ENCODE measurements at regions not wholly inside any gene's neighbourhood (a gene's known extent, or its start where the extent isn't known, plus 50 kb on each side); places are given as distances from the start of the nearest gene placed in this dataset.

DNA sequence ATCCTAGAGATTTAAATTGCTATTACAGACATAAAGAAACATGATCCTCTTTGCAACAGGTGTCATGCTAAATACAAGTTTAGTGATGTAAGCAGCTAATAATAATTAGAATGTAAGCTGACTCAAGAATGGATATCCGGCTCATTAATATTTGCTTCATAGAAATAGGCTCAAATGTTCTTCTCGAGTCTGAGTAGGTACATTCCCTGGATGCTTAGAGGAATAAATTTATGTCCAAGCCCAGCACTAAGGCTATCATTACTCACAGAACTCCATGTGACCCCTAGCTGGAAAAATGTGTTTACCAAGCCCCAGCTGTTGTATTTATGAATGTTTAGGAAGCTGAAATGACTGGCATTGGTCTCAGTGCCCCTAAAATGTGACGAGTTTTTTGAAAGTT, 87.6 kb upstream of the TSPAN7 start:
- no peak for FAIRE-seq

DNA sequence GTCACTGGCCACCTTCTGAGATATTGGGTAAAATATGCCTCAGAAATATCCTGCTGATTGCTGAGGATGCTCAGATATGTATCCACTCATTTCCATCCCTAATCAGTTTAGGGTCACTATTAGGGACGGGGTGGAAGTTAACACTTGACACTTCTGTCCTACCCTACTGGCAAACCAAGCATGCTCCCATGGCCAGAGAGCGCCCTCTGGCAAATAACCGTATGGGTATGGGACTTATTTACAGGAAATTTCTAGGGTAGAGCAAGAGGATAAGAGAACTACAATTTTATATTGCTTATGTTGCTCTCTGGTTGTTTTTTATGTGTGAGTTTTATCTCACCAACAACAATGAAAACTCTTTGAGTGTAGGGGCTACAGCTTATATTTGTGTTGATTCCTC, 86.8 kb upstream of the TSPAN7 start:
- Histone ChIP-seq H3K4me2 (no peak overlapping the region), H3K4me1 (no peaks in the 10 kb centered on the region), H3K9me3 (no peaks in the 10 kb centered on the region), H3K27ac (no peak overlapping the region), H3K4me3 (no peak overlapping the region)
- no peak for ATAC-seq
- 0% methylated on average over 3 of the region's 3 CpGs for WGBS (ENCODE audit: missing lambda C conversion rate)
- ChIA-PET POLR2A (no interaction called here), CTCF (no interaction called here)
- FAIRE-seq: no peak
- DNase-seq (ENCODE audit: low read depth in 1 of 2, low spot score in 1 of 2): no peak
- no peak for TF ChIP-seq ZC3H11A (IDR thresholded peaks at IDR 0.05)
- TF ChIP-seq RFX5 (IDR thresholded peaks at IDR 0.05): no peak
- TF ChIP-seq NFE2L2 (conservative IDR thresholded peaks at IDR 0.05; ENCODE audit: low read length): no peak
- TF ChIP-seq, protein P1, sequence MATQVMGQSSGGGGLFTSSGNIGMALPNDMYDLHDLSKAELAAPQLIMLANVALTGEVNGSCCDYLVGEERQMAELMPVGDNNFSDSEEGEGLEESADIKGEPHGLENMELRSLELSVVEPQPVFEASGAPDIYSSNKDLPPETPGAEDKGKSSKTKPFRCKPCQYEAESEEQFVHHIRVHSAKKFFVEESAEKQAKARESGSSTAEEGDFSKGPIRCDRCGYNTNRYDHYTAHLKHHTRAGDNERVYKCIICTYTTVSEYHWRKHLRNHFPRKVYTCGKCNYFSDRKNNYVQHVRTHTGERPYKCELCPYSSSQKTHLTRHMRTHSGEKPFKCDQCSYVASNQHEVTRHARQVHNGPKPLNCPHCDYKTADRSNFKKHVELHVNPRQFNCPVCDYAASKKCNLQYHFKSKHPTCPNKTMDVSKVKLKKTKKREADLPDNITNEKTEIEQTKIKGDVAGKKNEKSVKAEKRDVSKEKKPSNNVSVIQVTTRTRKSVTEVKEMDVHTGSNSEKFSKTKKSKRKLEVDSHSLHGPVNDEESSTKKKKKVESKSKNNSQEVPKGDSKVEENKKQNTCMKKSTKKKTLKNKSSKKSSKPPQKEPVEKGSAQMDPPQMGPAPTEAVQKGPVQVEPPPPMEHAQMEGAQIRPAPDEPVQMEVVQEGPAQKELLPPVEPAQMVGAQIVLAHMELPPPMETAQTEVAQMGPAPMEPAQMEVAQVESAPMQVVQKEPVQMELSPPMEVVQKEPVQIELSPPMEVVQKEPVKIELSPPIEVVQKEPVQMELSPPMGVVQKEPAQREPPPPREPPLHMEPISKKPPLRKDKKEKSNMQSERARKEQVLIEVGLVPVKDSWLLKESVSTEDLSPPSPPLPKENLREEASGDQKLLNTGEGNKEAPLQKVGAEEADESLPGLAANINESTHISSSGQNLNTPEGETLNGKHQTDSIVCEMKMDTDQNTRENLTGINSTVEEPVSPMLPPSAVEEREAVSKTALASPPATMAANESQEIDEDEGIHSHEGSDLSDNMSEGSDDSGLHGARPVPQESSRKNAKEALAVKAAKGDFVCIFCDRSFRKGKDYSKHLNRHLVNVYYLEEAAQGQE (IDR thresholded peaks at IDR 0.05): no peak
- no peak for TF ChIP-seq FOSB (CRISPR knock-in tag; IDR thresholded peaks at IDR 0.05)
- no peak for TF ChIP-seq JUNB (IDR thresholded peaks at IDR 0.05)
- TF ChIP-seq KDM1A (IDR thresholded peaks at IDR 0.05; ENCODE audit: low read depth): no peak
- TF ChIP-seq, protein P2, sequence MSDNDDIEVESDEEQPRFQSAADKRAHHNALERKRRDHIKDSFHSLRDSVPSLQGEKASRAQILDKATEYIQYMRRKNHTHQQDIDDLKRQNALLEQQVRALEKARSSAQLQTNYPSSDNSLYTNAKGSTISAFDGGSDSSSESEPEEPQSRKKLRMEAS (IDR thresholded peaks at IDR 0.05): no peak
- TF ChIP-seq NPAS2 (CRISPR knock-in tag; IDR thresholded peaks at IDR 0.05; ENCODE audit: borderline replicate concordance): no peak
- no peak for TF ChIP-seq ZSCAN20 (CRISPR knock-in tag; IDR thresholded peaks at IDR 0.05)

More for the DNA sequence above, 87.6 kb upstream of the TSPAN7 start:
- DNase-seq (ENCODE audit: low read depth in 1 of 2, low spot score in 1 of 2) (no peak), ATAC-seq (no peak)
- no peak overlapping the region for H3K4me3 ChIP-seq
- H3K27ac ChIP-seq: no peak overlapping the region
- H3K4me1 ChIP-seq: no peaks in the 10 kb centered on the region
- WGBS (ENCODE audit: missing lambda C conversion rate): 27% methylated on average over 3 of the region's 3 CpGs
- H3K9me3 ChIP-seq: no peaks in the 10 kb centered on the region
- no peak for TF ChIP-seq EHMT2 (IDR thresholded peaks at IDR 0.05; ENCODE audit: low read depth)
- TF ChIP-seq, protein P3, sequence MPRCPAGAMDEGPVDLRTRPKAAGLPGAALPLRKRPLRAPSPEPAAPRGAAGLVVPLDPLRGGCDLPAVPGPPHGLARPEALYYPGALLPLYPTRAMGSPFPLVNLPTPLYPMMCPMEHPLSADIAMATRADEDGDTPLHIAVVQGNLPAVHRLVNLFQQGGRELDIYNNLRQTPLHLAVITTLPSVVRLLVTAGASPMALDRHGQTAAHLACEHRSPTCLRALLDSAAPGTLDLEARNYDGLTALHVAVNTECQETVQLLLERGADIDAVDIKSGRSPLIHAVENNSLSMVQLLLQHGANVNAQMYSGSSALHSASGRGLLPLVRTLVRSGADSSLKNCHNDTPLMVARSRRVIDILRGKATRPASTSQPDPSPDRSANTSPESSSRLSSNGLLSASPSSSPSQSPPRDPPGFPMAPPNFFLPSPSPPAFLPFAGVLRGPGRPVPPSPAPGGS (IDR thresholded peaks at IDR 0.05): no peak
- no peak for TF ChIP-seq POLR2A (IDR thresholded peaks at IDR 0.05; ENCODE audit: low read length)
- no peak for TF ChIP-seq MAFK (IDR thresholded peaks at IDR 0.05; ENCODE audit: partially characterized antibody)
- TF ChIP-seq, protein P4, sequence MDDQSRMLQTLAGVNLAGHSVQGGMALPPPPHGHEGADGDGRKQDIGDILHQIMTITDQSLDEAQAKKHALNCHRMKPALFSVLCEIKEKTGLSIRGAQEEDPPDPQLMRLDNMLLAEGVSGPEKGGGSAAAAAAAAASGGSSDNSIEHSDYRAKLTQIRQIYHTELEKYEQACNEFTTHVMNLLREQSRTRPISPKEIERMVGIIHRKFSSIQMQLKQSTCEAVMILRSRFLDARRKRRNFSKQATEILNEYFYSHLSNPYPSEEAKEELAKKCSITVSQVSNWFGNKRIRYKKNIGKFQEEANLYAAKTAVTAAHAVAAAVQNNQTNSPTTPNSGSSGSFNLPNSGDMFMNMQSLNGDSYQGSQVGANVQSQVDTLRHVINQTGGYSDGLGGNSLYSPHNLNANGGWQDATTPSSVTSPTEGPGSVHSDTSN (IDR thresholded peaks at IDR 0.05): no peak
- no peak for TF ChIP-seq NFE2L2 (conservative IDR thresholded peaks at IDR 0.05; ENCODE audit: low read length)
- no peak for TF ChIP-seq ZC3H11A (IDR thresholded peaks at IDR 0.05)
- TF ChIP-seq, protein P5, sequence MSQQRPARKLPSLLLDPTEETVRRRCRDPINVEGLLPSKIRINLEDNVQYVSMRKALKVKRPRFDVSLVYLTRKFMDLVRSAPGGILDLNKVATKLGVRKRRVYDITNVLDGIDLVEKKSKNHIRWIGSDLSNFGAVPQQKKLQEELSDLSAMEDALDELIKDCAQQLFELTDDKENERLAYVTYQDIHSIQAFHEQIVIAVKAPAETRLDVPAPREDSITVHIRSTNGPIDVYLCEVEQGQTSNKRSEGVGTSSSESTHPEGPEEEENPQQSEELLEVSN (IDR thresholded peaks at IDR 0.05; ENCODE audit: borderline replicate concordance, low read depth): no peak
- ChIA-PET POLR2A (no interaction called here), CTCF (no interaction called here)
- no peak overlapping the region for H3K4me2 ChIP-seq

DNA sequence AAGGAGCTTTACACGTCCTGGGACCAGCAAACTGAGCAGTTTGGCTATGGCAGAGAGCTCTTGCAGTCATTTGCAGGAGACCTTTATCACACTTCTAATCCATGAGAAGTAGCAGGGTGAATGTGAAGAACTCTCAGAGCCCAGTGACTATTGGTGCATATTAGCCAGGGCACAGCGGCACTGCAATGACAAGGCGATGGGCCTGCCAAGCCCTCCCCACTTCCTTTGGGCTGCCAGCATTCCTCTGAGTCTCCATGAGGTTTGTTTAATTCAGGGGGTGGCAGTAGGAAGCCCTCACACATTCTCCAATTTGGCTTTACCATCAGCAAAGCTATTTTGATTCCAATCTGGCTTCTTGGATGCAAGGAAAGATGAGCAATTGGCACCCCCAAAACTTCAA, 79.2 kb upstream of the TSPAN7 start:
- no peaks in the 10 kb centered on the region for H3K9me3 ChIP-seq
- H3K4me1 ChIP-seq: no peaks in the 10 kb centered on the region
- no peak for TF ChIP-seq KDM5A (IDR thresholded peaks at IDR 0.05)
- no peak for TF ChIP-seq TFCP2L1 (CRISPR knock-in tag; IDR thresholded peaks at IDR 0.05)
- no peak for TF ChIP-seq POLR2A (IDR thresholded peaks at IDR 0.05; ENCODE audit: low read length)
- no peak for TF ChIP-seq EHF (CRISPR knock-in tag; IDR thresholded peaks at IDR 0.05)
- no peak for TF ChIP-seq ZC3H11A (IDR thresholded peaks at IDR 0.05)
- TF ChIP-seq RCOR1 (IDR thresholded peaks at IDR 0.05; ENCODE audit: low read depth, low read length): no peak
- TF ChIP-seq, protein P6, sequence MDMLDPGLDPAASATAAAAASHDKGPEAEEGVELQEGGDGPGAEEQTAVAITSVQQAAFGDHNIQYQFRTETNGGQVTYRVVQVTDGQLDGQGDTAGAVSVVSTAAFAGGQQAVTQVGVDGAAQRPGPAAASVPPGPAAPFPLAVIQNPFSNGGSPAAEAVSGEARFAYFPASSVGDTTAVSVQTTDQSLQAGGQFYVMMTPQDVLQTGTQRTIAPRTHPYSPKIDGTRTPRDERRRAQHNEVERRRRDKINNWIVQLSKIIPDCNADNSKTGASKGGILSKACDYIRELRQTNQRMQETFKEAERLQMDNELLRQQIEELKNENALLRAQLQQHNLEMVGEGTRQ (IDR thresholded peaks at IDR 0.05): no peak
- TF ChIP-seq SREBF2 (IDR thresholded peaks at IDR 0.05): no peak
- TF ChIP-seq, protein P1 (IDR thresholded peaks at IDR 0.05): no peak
- 32% methylated on average over 3 of the region's 3 CpGs for WGBS (ENCODE audit: missing lambda C conversion rate)
- no peak overlapping the region for H3K27ac ChIP-seq
- no peak overlapping the region for H3K4me2 ChIP-seq
- no peak overlapping the region for H3K4me3 ChIP-seq
- CTCF ChIA-PET: no interaction called here
- no peak for FAIRE-seq
- no peak for DNase-seq (ENCODE audit: low read depth in 1 of 2, low spot score in 1 of 2)
- POLR2A ChIA-PET: no interaction called here
- no peak for ATAC-seq

All from A549 (cell line).